ENCODE measurements at regions not wholly inside any gene's neighbourhood (a gene's known extent, or its start where the extent isn't known, plus 50 kb on each side); places are given as distances from the start of the nearest gene placed in this dataset.

GRCh38 chrX:37926700-37927099, 79.3 kb upstream of the DYNLT3 start:
- no peaks in the 10 kb centered on the region for H3K4me1 ChIP-seq
- ATAC-seq (peak; percentile 50 to 84 (median 80)), FAIRE-seq (peak; percentile 98), DNase-seq (no peak)
- WGBS, 2 donors: 4 to 6% methylated on average over 2 of the region's 2 CpGs
- intact Hi-C loops (cut with DNase I): loop anchor here in 1 of 3 donors (5.0 kb wide), 1 partner anchor 241 kb away; no protein-coding TSS in a partner anchor
- H3K4me3 ChIP-seq: no peak overlapping the region
- no peak overlapping the region for H3K27ac ChIP-seq
- no peaks in the 10 kb centered on the region for H3K36me3 ChIP-seq
- H3K9me3 ChIP-seq: no peaks in the 10 kb centered on the region
- H3K27me3 ChIP-seq: peaks cover 0 to 21% (median 2%) of the 10 kb centered on the region in 4 donors
- TF ChIP-seq, protein P1, sequence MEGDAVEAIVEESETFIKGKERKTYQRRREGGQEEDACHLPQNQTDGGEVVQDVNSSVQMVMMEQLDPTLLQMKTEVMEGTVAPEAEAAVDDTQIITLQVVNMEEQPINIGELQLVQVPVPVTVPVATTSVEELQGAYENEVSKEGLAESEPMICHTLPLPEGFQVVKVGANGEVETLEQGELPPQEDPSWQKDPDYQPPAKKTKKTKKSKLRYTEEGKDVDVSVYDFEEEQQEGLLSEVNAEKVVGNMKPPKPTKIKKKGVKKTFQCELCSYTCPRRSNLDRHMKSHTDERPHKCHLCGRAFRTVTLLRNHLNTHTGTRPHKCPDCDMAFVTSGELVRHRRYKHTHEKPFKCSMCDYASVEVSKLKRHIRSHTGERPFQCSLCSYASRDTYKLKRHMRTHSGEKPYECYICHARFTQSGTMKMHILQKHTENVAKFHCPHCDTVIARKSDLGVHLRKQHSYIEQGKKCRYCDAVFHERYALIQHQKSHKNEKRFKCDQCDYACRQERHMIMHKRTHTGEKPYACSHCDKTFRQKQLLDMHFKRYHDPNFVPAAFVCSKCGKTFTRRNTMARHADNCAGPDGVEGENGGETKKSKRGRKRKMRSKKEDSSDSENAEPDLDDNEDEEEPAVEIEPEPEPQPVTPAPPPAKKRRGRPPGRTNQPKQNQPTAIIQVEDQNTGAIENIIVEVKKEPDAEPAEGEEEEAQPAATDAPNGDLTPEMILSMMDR (IDR thresholded peaks at IDR 0.05): peak; percentile 14 to 47 (median 24)

DNA sequence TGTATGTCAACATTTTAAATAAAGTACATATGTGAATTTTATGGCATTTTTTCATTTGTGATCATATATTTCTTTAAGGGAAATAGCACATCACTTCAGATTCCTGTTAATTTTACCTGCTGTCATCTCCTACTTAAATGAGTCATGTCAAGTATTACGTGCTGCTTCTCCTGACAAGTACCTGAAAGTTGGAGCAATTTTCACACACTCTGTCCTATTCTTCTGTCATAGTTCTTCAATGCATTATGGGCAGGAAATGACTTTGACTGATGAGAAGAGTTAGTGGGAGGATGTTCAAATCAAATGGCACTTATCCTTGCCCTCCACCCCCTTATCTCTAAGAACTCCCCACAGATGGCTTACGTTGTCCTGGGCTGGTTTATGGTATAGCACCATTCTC, 64.2 kb upstream of the SYTL5 start:
- Histone ChIP-seq H3K9me3 (no peaks in the 10 kb centered on the region), H3K27me3 (no peaks in the 10 kb centered on the region), H3K27ac (no peak overlapping the region), H3K36me3 (no peaks in the 10 kb centered on the region), H3K4me1 (no peaks in the 10 kb centered on the region), H3K4me3 (no peak overlapping the region)
- no peak for FAIRE-seq
- no peak for ATAC-seq
- TF ChIP-seq, protein P1 (IDR thresholded peaks at IDR 0.05): no peak
- WGBS, 2 donors: 80 to 90% methylated on average over 2 of the region's 2 CpGs
- intact Hi-C loops (cut with DNase I): no loop called here
- no peak for DNase-seq

DNA sequence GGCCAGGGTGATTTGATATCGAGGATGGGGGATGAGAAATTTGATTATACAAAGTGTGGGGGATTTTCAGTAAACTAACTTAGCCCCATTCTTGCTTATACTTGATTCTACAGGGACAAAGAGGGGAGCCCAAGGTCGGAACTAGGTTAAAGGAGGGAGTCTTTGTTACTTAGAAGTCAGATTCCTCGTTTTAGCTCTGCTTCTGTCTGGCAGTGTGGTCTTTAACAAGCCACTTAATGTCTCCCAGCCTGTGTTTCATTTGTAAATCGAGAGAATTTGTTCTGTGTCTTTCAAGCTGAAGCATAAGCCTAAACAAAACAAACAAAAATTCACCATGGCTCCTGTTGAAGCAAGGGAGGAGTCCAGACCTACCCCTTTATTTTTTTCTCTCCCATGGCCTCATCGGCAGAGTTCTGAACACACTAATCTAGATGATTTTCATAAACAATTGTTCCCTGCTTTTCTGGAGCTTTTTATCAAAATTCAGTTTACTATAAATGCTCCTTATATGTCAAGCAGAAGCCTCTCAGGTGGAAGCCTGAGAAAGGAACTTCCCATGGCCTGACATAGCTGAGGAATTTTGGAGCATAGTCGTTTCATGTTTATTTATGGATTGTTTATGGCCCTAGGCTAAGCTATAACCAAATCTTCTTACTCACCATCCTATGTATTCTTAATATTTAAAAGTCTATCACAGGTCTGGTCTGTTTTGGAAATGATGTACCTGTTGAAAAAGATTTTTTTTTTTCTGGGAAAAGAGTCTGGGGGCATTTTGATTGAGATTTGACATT, 62.6 kb upstream of the SYTL5 start:
- no peak for FAIRE-seq
- WGBS, 2 donors: 44 to 64% methylated on average over 6 of the region's 6 CpGs
- TF ChIP-seq, protein P1 (IDR thresholded peaks at IDR 0.05): no peak

DNA sequence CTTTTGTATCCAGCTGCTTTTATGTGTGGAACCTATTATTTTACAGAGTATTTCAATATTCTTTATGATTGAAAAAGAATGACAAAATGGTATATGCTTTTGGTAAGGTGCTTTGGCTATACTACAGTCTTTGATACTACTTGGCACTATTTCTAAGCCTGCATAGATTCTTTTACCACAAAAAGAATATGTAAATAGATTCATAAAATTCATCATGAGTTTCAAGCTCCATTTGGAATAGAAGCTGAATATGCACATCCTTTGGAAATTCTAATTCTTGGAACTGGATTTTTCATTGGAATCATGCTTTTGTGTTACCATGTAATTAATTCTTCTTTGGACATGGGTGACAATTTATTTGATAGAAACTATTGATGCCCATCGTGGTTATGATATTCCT, 60.2 kb upstream of the SYTL5 start:
- peaks cover 0 to 10% (median 0%) of the 10 kb centered on the region in 4 donors for H3K27me3 ChIP-seq
- no peak overlapping the region for H3K27ac ChIP-seq
- no peak for ATAC-seq
- no peaks in the 10 kb centered on the region for H3K36me3 ChIP-seq
- no peak overlapping the region for H3K4me3 ChIP-seq
- H3K4me1 ChIP-seq: no peaks in the 10 kb centered on the region
- FAIRE-seq: no peak
- no peak for DNase-seq
- 74 to 81% methylated on average over 1 of the region's 1 CpG for WGBS, 2 donors
- TF ChIP-seq, protein P1 (IDR thresholded peaks at IDR 0.05): no peak
- intact Hi-C loops (cut with DNase I): no loop called here
- no peaks in the 10 kb centered on the region for H3K9me3 ChIP-seq

More for the DNA sequence above, 62.6 kb upstream of the SYTL5 start:
- Histone ChIP-seq H3K9me3 (no peaks in the 10 kb centered on the region), H3K36me3 (no peaks in the 10 kb centered on the region), H3K27ac (no peak overlapping the region), H3K27me3 (no peaks in the 10 kb centered on the region), H3K4me3 (no peak overlapping the region), H3K4me1 (no peaks in the 10 kb centered on the region)
- ATAC-seq: no peak
- DNase-seq: no peak
- intact Hi-C loops (cut with DNase I): no loop called here

DNA sequence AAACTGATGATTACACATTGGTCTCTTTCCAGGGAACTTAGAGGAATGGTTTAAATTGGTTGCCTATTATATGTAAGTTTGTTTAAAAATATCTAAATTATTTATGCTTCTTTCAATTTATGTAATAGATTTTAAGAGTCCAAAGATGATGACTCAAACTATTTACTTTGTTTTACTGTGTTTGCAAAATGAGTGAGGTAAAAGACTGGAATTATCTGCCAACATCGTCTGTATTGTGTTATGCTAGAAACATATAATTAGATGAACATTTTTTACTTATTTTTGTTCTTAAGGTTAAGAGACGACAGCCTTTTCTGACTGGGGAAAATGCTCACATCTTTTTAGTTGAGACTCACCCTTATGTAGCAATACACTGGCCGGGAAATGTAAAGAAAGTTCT, 51.1 kb upstream of the SYTL5 start:
- TF ChIP-seq, protein P1 (IDR thresholded peaks at IDR 0.05): no peak
- H3K36me3 ChIP-seq: no peaks in the 10 kb centered on the region
- DNase-seq (no peak), ATAC-seq (no peak), FAIRE-seq (peak; percentile 34)
- 51 to 65% methylated on average over 3 of the region's 3 CpGs for WGBS, 2 donors
- peaks cover 0 to under 1% (median 0%) of the 10 kb centered on the region in 4 donors for H3K27me3 ChIP-seq
- intact Hi-C loops (cut with DNase I): no loop called here
- H3K4me3 ChIP-seq: no peak overlapping the region
- H3K4me1 ChIP-seq: no peaks in the 10 kb centered on the region
- H3K9me3 ChIP-seq: no peaks in the 10 kb centered on the region
- no peak overlapping the region for H3K27ac ChIP-seq
